HG03045 (cell line): ENCODE measurements at regions not wholly inside any gene's neighbourhood (a gene's known extent, or its start where the extent isn't known, plus 50 kb on each side); places are given as distances from the start of the nearest gene placed in this dataset.
"Not testable (repeated sequence)": the region's sequence is repeated elsewhere in the genome, so short reads cannot be mapped to it uniquely, and the experiment has no call there.

Experiments used
- ATAC-seq: cut with Tn5 transposase; IDR thresholded peaks from one replicate; pipeline ENCODE4 v1.9.1; 2021; ENCODE audit warnings: mild to moderate bottlenecking, moderate library complexity; ENCODE audit not compliant: unreplicated experiment

- not testable (repeated sequence) for ATAC-seq
Measured at GRCh38 chr16:62258931-62259435, 222.7 kb upstream of the CDH8 start.

- ATAC-seq, result no peak
Measured at GRCh38 chr16:62256406-62256805, 220.2 kb upstream of the CDH8 start.

GRCh38 chr16:62254847-62255246, 218.6 kb upstream of the CDH8 start:
- ATAC-seq, result no peak

GRCh38 chr16:62254372-62254771, 218.1 kb upstream of the CDH8 start:
- ATAC-seq, result no peak

- ATAC-seq, result no peak
Measured at GRCh38 chr16:62253966-62254365, 217.7 kb upstream of the CDH8 start.

GRCh38 chr16:62249069-62249468, 212.8 kb upstream of the CDH8 start:
- no peak for ATAC-seq

GRCh38 chr16:62240722-62241121, 204.5 kb upstream of the CDH8 start:
- ATAC-seq, result no peak

- ATAC-seq, result peak; percentile 83
Measured at GRCh38 chr16:62225675-62226074, 189.4 kb upstream of the CDH8 start.

GRCh38 chr16:62224646-62225209, 188.5 kb upstream of the CDH8 start:
- ATAC-seq, result no peak

- no peak for ATAC-seq
Measured at GRCh38 chr16:62216837-62217236, 180.6 kb upstream of the CDH8 start.

GRCh38 chr16:62213763-62214162, 177.5 kb upstream of the CDH8 start:
- no peak for ATAC-seq

GRCh38 chr16:62208934-62209333, 172.7 kb upstream of the CDH8 start:
- ATAC-seq, result no peak

GRCh38 chr16:62205459-62205858, 169.2 kb upstream of the CDH8 start:
- no peak for ATAC-seq

- ATAC-seq, result no peak
Measured at GRCh38 chr16:62201911-62202310, 165.7 kb upstream of the CDH8 start.

GRCh38 chr16:62194828-62195227, 158.6 kb upstream of the CDH8 start:
- no peak for ATAC-seq

GRCh38 chr16:62190426-62190825, 154.2 kb upstream of the CDH8 start:
- ATAC-seq, result no peak

- ATAC-seq, result no peak
Measured at GRCh38 chr16:62177351-62178203, 141.3 kb upstream of the CDH8 start.

- no peak for ATAC-seq
Measured at GRCh38 chr16:62170642-62171041, 134.4 kb upstream of the CDH8 start.

GRCh38 chr16:62167551-62167950, 131.3 kb upstream of the CDH8 start:
- ATAC-seq, result no peak

- ATAC-seq, result no peak
Measured at GRCh38 chr16:62157544-62157943, 121.3 kb upstream of the CDH8 start.

- no peak for ATAC-seq
Measured at GRCh38 chr16:62156971-62157370, 120.7 kb upstream of the CDH8 start.

- ATAC-seq, result no peak
Measured at GRCh38 chr16:62149631-62150030, 113.4 kb upstream of the CDH8 start.
